HG03565 (cell line): ENCODE measurements at regions not wholly inside any gene's neighbourhood (a gene's known extent, or its start where the extent isn't known, plus 50 kb on each side); places are given as distances from the start of the nearest gene placed in this dataset.
A peak's percentile ranks its signal among the peaks of the same experiment; 100 is the strongest.

Experiments used
- ATAC-seq: cut with Tn5 transposase; IDR thresholded peaks from one replicate; pipeline ENCODE4 v1.9.1; 2021; ENCODE audit warnings: mild to moderate bottlenecking, moderate library complexity; ENCODE audit not compliant: unreplicated experiment

DNA sequence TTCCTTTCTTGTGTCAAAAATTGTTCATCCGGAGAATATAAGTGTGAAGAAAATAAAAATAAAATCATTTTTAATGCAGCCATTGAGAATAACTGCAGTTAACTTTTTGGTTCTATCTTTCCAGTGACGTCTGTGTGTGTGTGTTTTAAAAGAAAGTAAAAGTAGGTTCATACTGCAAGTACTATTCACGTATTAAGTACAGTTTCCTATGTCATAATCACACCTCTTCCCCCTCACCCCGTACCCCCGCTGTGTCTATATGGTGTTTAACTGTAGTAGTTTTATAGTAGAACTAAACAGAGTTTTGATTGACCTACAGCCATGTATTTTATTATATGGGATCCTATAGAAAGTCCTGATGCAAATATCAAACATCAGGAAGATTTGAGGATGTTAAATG lies 78.5 kb upstream of the CLCN4 start:
- no peak for ATAC-seq

DNA sequence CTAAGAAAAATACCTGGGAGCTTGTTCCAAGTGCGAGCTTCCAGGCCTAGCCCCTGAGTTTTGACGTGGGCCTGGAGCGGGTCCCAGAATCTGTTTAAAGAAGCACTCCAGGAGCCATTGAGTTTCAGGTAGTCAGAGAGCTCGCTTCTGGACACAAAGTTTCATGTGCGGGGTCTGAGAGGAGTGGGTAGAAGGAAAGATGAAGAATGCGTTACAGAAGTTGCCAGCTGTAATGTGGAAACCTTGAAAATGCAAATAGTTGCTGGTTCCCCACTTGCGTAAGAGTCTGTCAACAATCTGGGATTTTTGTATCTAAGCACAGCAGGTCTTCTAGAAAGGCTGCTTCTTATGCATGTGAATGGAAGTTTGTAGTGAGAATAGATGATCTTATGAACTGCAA lies 77.5 kb upstream of the CLCN4 start:
- no peak for ATAC-seq

DNA sequence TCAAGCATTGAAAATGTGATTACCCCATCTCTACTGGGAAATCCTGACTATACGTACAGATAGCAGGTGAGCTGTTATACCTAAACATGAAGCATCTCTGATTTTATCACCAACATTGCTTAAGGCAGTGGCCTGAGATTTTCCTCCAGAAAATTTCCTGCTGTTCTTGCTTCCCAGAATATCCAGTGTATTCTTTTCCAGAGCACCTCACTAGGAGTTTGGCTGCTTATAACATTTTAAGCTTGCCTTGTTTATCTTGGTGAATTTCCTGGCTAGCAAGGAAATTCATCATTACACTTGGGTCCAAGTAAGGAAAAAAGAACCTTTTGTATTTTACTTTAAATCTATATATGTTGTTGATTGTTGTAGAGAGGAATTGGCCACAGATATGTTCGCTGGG lies 73.0 kb upstream of the CLCN4 start:
- no peak for ATAC-seq

DNA sequence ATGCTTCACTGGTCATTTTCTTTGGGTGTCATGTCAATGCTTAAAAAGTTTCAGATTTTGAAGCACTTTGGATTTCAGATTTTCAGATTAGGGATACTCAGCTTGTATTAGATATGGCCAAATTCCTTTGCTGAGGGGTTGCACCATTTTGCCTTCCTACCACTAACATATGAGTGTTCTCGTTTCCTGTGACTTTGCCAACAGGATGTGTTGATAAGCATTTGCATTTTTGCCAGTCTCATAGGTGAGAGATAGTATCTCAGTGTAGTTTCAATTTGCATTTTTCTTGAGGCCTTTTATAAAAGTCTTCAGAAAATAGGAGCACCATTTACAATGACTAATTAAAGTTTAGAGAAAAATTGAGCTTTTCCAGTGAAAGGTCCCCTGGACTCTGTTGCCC lies 71.6 kb upstream of the CLCN4 start:
- peak; percentile 33 for ATAC-seq

DNA sequence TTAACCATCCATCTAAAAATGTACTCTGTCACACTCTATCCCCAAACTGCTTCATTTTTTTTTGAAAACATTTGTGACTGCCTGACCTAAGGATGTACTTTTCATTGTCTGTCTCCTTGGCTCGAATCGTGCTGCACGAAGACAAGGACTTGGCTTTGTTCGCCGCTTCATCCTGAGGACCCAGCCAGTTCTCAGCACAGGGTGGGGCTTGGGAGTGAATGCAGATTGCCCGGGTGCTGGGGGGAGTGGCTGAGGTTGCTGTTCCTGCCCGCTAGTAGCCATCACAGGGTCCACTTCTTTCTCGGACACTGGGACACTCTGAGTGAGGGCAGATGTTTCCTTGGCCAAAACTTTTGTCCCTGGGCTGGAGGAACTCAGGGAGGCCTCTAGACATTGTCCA lies 70.1 kb upstream of the CLCN4 start:
- ATAC-seq = no peak

DNA sequence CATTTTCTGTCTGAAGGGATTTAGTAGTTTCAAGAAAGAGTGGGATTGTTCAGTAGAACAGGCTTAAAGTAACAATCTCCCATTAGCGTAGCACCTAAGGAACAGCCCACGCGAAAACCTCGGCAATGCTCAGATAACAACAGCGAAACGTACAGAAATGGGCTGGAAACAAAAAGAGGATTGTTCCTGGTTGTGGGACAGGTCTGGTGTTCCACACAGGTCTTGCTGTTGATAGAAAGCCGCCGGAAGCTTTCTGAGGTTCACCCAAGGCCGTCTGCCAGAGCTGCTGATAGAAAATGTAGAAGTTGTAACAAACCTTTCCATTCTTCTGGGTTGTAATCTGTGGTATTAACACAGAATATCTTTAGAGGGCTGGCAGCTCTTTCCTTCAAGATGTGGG lies 69.4 kb upstream of the CLCN4 start:
- no peak for ATAC-seq

DNA sequence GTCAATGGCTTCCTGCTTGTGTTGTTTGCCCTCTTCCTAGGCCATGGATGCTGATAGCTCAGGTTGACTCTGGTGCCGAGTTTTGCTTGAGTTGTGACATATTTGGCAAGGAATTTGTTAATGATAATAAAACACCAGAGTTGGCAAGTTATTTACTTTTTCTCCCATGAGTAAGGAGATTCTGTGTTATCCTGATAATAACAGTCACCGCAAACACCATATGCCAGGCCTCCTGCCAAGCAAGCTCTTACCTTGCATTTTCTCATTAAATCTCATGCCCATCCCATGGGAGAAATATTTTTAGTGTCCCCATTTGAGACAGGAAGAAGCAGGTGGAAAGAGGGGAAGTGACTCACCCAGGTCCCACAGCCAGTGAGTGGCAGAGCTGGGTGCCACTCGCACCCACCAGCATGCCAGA lies 67.4 kb upstream of the CLCN4 start:
- ATAC-seq = no peak

DNA sequence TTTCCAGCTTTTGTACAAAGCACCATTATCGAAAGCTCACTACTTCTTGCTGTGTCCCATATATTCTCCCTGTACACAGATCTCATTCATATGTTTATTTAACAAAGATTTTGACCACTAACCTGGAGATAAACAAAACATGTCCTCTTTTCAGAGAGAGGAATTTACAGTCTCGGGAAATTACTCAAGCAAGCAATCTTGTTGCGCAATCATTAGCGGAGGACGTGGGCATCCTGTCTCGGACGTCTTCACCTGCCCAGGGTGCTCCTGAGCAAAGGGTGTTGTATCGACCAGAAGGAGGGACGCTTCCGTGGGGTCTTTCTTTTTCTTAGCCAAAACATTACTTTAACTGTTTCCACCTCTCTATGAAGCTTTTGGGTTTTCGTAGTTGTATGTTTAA lies 66.5 kb upstream of the CLCN4 start:
- no peak for ATAC-seq

DNA sequence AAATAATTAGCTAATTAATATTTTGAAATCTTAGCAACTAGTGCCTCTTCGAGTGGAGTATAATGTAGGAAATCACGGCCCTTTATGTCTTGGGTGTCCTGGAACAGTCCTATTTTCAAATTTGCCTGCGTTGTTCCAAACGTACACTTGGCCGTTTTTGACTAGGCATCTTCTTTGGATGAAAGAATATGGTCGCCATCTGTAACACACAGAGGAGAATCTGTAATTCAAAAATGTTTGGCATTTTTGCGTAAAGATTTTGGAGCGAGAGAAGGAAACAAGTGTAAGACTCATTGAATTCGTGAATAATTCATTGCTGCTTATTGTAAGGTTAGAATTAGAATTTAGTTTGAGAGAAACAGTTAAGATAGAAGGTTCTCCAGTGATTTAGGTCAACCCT lies 61.5 kb upstream of the CLCN4 start:
- ATAC-seq = no peak

DNA sequence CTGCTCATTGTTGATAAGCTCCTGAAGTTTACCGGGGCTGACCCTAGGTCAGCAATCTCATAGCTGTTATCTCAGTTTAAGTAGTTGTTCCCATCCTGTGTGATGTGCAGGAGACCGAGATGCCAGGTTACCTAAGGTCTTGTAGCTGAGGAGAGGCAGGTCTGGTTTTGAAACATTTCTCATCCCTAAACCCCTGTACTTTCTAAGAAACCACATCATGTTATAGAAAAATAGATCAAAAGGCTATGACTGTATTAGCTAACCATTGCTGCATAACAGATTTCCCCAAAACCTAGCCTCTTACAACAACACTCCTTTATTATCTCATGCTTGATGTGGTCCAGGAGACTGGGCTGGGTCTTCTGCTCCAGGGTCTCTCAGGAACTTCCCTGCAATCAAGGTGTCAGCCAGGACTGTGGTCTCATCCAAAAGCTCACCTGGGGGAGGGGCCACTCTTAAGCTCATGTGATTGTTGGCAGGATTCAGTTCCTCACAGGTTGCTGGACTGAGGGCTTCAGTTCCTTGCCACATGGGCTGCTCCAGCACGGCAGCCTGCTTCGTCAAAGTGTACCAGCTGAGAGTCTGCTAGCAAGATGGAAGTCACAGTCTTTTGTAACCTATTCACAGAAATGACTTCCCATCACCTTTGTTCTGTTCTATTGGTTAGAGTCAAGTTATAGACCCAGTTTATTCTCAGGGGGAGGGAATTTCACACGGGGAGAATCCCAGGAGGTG lies 60.9 kb upstream of the CLCN4 start:
- ATAC-seq = no peak

DNA sequence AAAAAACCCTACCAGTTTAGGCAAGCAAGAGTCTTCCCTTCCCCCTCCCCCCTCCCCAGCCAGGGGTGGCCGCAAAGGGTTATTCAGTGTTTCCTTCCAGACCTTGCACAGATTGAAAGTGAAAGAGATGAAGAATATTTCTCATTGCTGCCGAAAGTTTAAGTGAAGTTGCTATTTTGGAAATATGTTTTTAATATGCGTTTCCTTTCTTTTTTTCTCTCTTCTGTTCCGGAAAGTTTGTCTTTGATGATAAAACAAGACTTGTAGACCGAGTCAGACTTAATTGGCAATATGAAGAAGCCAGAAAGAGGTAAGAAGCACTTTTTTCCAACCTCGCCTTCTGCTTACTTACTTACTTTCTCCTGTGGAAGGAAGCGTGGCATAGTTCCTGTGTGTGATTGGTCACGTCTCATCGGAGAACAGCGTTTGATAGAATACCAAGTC lies 58.5 kb upstream of the CLCN4 start:
- peak; percentile 77 for ATAC-seq

DNA sequence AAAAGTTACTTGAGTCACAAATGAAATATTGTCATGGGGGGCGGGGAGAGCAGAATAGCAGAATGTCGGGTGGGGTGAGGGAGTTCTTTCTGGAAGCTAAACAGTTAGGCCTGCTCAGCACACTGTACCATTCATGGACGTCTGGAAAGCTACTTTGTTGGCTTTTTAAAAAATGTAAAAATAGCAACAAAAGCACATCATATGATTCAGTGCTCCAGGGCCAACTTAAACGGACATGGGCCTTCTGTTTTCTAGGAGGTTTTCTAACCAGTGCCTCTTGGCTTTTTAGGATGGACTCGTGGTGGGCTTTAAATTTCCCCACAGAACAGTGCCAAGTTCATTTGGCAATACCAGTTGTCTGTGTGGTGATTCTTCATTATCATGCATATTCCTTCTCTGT lies 57.4 kb upstream of the CLCN4 start:
- ATAC-seq = no peak

DNA sequence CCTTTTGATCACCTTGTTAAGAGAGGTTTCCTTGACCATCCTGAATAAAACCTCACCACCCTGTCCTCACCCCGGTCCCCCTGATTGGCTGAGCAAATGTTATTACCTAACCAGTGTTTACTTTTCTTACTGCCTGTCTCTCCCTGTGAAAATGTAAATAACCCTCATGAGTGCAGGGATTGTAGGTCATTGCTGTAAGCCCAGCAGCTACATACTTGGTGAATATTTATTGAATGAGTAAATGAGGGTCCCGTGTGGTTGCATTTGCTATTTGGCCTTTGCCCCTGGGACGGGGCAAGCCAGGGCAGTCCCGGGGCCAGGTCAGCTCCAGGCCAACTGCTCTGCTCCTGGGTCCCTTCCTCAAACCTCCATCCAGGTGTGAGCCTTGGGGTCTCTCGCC lies 55.5 kb upstream of the CLCN4 start:
- no peak for ATAC-seq

DNA sequence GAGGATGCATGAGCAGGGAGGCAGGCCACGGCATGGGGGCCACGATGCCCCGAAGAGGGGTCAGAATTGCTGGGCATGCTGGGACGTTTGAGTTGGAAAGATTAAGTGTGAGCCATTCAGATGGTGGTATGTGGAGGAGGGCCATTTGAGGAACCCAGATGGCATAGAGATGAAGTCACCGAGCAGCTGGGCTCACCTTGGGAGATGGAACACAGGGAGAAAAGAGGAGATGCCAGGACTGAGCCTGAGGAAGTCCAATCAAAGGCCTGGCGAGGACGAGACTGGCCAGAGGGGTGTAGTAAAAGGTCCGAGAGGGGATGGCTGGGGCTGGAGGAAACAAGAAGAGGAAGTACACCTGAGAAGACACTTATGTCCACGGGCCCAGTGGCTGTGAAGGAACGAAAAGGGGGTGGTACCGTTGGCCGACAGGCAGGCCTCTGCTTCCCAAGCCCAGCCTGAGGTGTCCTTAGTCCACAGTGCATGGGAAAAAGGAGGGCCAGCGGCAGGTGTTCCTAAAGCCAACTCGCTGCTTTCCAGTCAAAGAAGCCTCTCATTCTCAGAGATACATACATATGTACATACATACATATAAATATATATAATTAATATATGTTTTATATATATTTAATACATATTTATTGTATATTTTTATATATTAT lies 54.6 kb upstream of the CLCN4 start:
- no peak for ATAC-seq

DNA sequence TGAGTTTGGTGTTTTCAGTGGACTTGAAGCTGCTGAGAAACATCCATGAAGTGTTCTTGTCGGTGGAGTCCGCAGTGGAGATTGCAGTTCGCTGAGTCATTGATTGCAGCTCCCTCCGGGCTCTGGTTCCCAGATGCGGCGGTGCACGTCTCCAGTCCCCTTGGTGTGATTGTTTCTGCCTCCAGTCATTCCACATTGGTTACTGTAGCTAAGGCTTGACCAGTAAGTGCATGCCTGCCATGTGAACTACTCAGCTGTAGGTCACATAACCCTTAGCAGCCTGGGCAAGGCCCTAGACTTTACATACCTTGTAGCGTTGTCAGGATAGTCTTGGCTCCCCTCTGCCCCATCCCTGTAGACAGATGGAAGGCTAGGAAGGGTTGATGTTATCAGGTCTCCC lies 53.8 kb upstream of the CLCN4 start:
- ATAC-seq = no peak

DNA sequence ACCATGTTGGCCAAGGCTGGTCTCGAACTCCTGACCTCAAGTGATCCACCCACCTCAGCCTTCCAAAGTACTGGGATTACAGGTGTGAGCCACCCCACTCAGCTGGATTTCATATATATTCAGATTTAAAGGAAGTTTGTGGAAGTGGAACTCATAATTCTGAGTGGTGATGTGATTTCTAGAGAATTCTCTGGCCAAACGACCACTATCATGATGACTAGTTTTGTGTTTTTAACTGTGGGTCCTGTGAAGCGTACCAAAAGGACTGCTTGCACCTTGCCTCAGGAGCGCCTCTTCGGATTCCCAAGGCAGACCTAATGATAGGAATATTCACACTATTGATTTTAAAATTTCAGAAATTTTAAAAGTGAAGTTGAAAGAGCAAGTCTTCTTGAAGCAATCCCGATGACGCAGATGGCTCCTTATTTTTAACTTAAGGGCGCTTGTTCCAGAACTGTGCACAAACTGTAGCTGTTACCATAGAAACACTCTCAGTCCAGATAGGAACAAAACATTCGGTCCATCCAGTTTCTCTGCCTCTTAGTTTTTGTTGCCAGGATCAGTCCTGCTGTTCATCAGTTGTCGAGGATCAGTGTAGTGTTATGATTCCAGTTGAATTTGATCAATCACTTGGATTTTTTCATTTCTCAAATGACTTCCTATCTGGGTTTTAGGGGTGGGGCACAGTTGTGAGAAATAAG lies 51.7 kb upstream of the CLCN4 start:
- no peak for ATAC-seq

DNA sequence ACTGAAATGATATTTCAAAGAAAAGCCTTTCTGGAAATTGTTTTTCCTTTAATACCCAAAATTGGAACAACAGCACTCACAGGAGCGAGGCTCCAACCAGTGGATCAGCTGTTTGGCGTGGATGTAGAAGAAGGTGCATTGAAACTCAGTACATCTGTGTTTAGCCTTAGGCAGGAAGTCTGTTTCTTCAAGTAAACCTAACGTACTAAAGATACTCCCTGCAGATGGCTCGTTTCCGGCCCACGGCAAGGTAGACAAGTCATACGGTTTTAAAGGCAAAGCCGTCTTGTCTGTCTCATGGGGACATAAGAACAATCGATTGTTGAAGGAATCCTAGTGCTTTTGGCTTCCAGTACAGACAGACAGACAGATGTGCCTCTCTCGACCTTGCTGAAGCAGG lies 50.0 kb upstream of the CLCN4 start:
- ATAC-seq = peak; percentile 42
